ENCODE measurements at regions not wholly inside any gene's neighbourhood (a gene's known extent, or its start where the extent isn't known, plus 50 kb on each side); places are given as distances from the start of the nearest gene placed in this dataset.

DNA sequence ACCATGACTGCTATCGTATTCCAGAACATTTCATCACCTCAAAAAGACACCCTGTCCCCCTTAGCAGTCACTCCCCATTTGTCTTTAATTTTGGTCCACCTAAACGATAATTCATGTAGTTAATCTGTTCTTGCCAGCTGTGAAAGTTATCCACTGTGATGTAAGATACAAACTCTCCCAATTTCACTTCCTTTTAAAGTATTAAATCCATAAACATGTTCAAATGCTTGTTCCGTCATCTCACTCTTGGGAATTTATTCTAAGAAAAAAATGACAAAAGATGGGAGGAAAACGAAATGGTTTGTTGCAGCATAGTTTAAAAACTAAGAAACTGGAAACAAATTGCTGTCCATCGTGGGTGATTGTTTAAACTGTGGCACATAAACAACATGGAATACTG is 53.7 kb upstream of the IRF2 start:
- DNase-seq: no peak

GRCh38 chr4:184526228-184526627 is 51.9 kb upstream of the IRF2 start:
- no peak for DNase-seq

Measured in DMS 273 treated with DMSO at 0.1 percent for 48 hours (cell line).